ENCODE measurements at regions not wholly inside any gene's neighbourhood (a gene's known extent, or its start where the extent isn't known, plus 50 kb on each side); places are given as distances from the start of the nearest gene placed in this dataset.

GRCh38 chr7:8833355-8833754 is 399.9 kb downstream of the NXPH1 start:
- Histone ChIP-seq H3K9me3 (ENCODE audit: control insufficient read depth, low read depth, low read length) (no peaks in the 10 kb centered on the region), H3K9me1 (ENCODE audit: control insufficient read depth, extremely low read depth, insufficient read depth, low read length) (no peaks in the 10 kb centered on the region), H4K20me1 (ENCODE audit: control insufficient read depth, extremely low read depth, insufficient read depth, low read length) (no peaks in the 10 kb centered on the region), H3K4me2 (ENCODE audit: control insufficient read depth, extremely low read depth, insufficient read depth, low read depth, low read length) (no peak overlapping the region), H3K79me2 (ENCODE audit: control insufficient read depth, insufficient read depth, low read length) (no peaks in the 10 kb centered on the region), H3K4me3 (ENCODE audit: control insufficient read depth in 2 of 3, extremely low read depth in 1 of 3, insufficient read depth in 2 of 3, low read depth in 1 of 3, low read length in 3 of 3) (no peak overlapping the region), H3K36me3 (ENCODE audit: control insufficient read depth in 2 of 2, extremely low read depth in 1 of 2, insufficient read depth in 2 of 2, low read length in 2 of 2) (no peaks in the 10 kb centered on the region), H3K27me3 (ENCODE audit: control insufficient read depth, extremely low read depth, insufficient read depth, low read length) (no peaks in the 10 kb centered on the region), H3K4me1 (ENCODE audit: control insufficient read depth, extremely low read depth, insufficient read depth, low read length) (no peaks in the 10 kb centered on the region), H3K27ac (ENCODE audit: control insufficient read depth, insufficient read depth, low read length) (no peak overlapping the region), H3K9ac (ENCODE audit: control insufficient read depth, extremely low read depth, insufficient read depth, low read length) (no peak overlapping the region), H2AFZ (ENCODE audit: control insufficient read depth, low read length) (no peak overlapping the region)
- FAIRE-seq (no peak), DNase-seq (ENCODE audit: low read depth, low spot score) (no peak)
- dilution Hi-C loops (cut with MboI; ENCODE audit: extremely low pct_ligation_motif_present, low sequenced_read_pairs): no loop called here
- TF ChIP-seq CTCF (optimal IDR thresholded peaks at IDR 0.05 in 1 of 3, IDR thresholded peaks at IDR 0.05 in 1 of 3, conservative IDR thresholded peaks at IDR 0.05 in 1 of 3; ENCODE audit: extremely low read depth in 1 of 3, insufficient read depth in 2 of 3, low read length in 3 of 3) (no peak), EZH2 (IDR thresholded peaks at IDR 0.05; ENCODE audit: low read length) (no peak)

- no peaks in the 10 kb centered on the region for H3K4me1 ChIP-seq (ENCODE audit: control insufficient read depth, extremely low read depth, insufficient read depth, low read length)
- no peak overlapping the region for H3K9ac ChIP-seq (ENCODE audit: control insufficient read depth, extremely low read depth, insufficient read depth, low read length)
- no peak overlapping the region for H3K4me3 ChIP-seq (ENCODE audit: control insufficient read depth in 2 of 3, extremely low read depth in 1 of 3, insufficient read depth in 2 of 3, low read depth in 1 of 3, low read length in 3 of 3)
- TF ChIP-seq EZH2 (IDR thresholded peaks at IDR 0.05; ENCODE audit: low read length) (no peak), CTCF (optimal IDR thresholded peaks at IDR 0.05 in 1 of 3, IDR thresholded peaks at IDR 0.05 in 1 of 3, conservative IDR thresholded peaks at IDR 0.05 in 1 of 3; ENCODE audit: extremely low read depth in 1 of 3, insufficient read depth in 2 of 3, low read length in 3 of 3) (no peak)
- no peaks in the 10 kb centered on the region for H3K27me3 ChIP-seq (ENCODE audit: control insufficient read depth, extremely low read depth, insufficient read depth, low read length)
- no peak overlapping the region for H3K4me2 ChIP-seq (ENCODE audit: control insufficient read depth, extremely low read depth, insufficient read depth, low read depth, low read length)
- H3K79me2 ChIP-seq (ENCODE audit: control insufficient read depth, insufficient read depth, low read length): no peaks in the 10 kb centered on the region
- FAIRE-seq: no peak
- H3K9me1 ChIP-seq (ENCODE audit: control insufficient read depth, extremely low read depth, insufficient read depth, low read length): no peaks in the 10 kb centered on the region
- DNase-seq (ENCODE audit: low read depth, low spot score): no peak
- H3K36me3 ChIP-seq (ENCODE audit: control insufficient read depth in 2 of 2, extremely low read depth in 1 of 2, insufficient read depth in 2 of 2, low read length in 2 of 2): no peaks in the 10 kb centered on the region
- no peak overlapping the region for H3K27ac ChIP-seq (ENCODE audit: control insufficient read depth, insufficient read depth, low read length)
- H2AFZ ChIP-seq (ENCODE audit: control insufficient read depth, low read length): no peak overlapping the region
- no peaks in the 10 kb centered on the region for H3K9me3 ChIP-seq (ENCODE audit: control insufficient read depth, low read depth, low read length)
- dilution Hi-C loops (cut with MboI; ENCODE audit: extremely low pct_ligation_motif_present, low sequenced_read_pairs): no loop called here
- no peaks in the 10 kb centered on the region for H4K20me1 ChIP-seq (ENCODE audit: control insufficient read depth, extremely low read depth, insufficient read depth, low read length)
Observed at GRCh38 chr7:8841171-8841570, 407.8 kb downstream of the NXPH1 start.

Measured in keratinocyte (primary cell).